Activated CD8-positive, alpha-beta memory T cell treated with anti-CD3 and anti-CD28 coated beads, Interleukin-2, amount 50 U/mL, for 48 hours (primary cell): ENCODE measurements at regions not wholly inside any gene's neighbourhood (a gene's known extent, or its start where the extent isn't known, plus 50 kb on each side); places are given as distances from the start of the nearest gene placed in this dataset.

Experiments
- DNase-seq: peaks from one replicate; pipeline ENCODE4 v3.0.0-alpha.2; 2020

DNA sequence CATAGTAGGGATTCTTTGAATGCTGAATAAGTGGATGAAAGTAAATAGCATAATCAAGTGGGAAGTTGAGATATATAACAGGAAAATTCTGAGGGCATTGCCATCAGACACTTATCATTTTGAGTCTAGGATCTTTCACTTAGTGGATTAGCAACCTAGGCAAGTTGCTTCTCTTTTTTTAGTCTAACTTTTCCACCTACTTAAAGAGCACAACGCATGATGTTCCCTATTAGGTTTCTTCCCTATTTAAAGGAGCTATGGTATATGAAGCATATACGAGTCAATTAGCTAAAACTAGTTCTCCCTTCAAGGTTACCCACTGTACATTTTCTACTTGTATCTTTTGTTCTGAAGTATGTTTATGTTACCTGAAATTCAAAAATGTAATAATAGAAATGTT lies 67.1 kb upstream of the HS3ST1 start:
- DNase-seq, result no peak

DNA sequence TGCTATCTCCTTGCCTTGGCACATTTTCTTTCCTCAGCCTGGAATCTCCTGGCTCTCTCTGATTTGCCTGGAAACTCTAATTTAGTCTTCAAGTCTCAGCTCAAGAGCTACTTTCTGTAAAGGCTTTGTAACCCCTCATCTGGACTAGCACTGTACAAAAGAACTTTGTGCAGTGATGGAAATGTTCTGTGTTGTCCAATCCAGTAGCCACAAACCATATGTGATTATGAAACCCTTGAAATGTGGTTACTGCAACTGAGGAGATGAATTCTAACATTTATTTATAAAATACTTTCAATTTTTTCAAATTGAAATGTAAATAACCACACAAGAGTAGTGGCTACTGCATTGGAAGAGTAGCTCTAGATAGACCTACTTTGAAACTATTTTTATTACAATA lies 66.6 kb upstream of the HS3ST1 start:
- no peak for DNase-seq

DNA sequence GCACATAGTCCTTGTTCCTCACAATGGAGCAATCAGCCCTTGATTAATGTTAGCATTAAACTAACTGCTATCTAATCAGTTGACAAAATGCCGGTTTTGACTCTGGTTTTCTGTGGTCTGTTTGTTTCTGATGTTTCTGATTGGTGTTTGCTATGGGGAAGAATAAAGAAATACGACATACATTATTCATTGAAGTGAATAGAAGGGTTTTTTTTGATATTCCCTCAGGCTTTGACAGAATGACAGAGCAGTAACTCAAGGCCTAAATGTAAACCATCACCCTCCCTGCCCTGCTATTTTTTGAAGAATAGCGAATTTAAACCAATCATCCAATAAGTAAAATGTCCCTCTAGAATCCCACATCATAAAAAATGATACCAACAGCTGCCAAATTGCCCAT lies 65.5 kb upstream of the HS3ST1 start:
- no peak for DNase-seq

DNA sequence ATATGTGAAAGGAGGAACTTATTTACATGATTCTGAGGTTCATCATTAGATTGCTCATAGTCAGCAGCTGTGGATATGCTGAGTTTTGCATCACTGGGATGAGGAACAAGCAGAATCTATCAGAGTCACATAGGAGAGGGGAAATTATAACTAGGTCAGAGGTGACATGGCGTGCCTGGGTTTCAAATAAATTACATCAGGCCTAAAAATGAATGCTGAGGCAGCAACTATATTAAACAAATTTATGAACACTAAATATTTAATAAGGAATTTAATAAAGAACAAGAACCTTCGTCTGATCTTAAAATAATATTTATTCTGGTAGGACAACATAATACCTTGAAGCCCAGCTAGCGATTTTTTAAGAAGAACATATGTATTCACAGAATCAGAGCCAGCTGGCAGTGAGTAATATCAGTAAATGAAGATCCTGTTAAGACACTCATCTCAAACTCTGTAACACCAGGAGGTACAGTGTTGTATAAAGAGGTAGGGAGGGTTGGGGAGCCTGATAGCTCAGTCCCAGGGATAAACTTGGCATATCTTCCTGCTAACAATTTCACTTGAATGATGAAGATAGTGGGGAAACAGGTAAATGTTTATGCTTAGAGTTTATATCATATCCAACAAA lies 60.9 kb upstream of the HS3ST1 start:
- no peak for DNase-seq

DNA sequence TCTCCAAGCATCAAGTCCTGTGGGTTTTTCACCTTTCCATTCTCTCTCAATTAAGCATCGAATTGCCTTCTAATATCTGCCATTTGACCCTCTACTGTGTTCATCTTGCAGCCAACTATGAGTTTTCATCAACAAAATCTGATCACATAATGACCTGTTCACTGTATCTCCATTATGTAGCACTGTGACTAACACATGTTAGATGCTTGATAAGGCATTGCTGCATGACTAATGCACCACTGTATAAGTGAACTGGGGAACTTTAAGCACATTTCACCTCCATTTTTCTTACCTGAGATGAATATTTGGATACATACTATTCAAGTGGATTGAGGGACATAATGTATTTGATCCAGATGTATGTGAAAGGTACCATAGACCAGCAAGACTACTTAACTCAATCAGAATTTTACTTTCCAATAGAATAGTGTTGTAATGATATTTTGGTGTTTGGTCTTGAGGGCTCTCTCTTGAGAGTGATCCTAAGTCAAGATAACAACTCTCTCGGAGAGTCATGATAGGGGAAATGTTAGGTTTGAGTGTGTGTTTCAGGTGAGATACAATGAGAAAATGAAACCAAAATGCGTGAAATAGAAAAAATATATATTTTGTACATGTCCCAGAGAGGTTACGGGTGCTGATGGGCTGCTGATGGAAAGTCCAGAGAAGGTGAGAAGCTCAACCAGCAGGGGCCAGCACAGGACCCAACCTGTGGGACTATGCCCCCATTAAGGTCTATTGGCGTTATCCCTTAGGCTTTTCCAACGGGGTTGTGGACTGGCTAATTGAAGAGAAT lies 60.2 kb upstream of the HS3ST1 start:
- no peak for DNase-seq

DNA sequence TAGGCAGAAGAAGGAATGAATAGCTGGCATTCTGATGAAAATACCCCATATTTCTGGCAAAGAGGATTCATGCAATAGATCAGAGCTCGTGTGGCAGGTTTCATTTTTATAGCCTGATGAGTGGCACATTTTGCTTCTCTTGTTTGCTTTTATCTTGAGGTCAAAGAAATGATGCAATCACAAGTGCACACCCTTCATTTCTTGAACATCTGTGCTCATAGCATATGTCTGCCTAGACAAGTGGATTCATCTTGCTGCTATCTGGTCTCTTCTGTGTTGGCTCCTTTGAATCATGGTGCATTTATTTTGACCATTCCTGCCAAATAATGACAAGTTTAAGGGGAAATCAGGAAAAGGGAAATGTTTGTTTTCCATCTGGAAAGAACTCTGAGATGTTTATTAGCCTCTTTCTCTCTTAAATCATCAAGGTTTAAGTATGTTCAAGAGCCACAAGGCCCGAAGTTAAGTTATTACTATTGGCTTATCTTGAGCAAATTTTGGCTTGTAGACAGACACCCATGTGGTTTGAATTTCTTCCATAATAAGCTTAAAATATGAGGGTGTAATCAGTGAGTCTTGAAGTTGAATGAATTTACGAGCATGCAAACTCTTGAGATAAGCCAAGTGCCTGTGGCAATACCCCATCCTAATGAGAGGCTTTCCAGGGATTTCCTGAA lies 59.3 kb upstream of the HS3ST1 start:
- DNase-seq, result no peak

DNA sequence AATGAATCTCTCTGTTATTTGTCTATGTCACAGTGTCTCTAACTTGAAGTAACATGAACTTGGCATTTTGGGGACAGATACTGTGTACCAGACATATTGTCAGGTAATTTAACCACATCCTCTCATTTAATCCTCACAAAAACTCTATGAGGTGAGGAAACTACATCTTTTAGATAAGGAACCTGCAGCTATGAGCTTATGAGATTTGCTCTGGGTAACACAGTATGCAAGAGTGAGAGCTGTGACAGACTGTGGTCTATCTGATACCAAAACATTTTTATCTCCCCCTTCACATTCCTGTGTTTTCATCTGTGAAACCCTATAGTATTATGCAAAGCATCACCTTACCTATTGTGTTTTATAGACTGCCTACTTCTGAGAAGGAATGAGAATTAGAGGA lies 58.4 kb upstream of the HS3ST1 start:
- DNase-seq, result no peak

DNA sequence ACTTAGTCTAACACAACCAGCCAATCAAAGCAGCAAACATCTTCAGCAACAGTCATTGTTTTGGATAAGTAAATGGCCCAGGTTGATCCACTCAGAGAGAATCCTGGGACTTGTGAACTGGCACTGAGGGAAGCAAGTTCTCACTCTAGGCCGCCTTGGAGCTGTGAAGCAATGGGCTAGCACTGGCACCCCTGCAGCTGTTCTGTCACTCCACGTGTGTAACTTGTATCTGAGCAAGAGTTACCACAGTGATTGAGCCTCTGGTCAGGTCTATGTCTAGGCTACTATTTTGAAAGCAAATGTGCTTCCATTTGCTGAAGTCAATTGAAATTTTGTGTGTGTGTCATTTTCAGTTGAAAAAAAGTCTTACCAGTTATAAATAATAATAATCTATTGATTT lies 57.2 kb upstream of the HS3ST1 start:
- no peak for DNase-seq

DNA sequence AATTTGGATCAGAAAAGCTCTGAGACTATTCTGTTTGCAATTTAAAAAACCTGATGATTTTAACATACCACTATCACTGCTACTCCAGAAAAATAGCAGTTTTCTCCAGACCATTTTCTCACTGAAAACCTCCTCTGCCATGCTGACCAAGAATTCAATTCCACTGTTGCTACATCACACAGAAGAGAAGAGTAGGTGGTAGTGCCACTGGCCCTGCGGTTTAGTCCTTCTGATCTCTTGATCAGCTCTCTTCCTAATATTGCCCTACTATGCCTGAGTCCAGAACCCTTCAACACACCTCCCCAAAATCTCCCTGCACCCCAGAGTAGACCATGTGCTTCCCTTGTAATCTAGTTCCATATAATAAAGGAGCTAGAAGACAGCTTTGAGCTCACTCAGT lies 55.8 kb upstream of the HS3ST1 start:
- DNase-seq, result no peak

DNA sequence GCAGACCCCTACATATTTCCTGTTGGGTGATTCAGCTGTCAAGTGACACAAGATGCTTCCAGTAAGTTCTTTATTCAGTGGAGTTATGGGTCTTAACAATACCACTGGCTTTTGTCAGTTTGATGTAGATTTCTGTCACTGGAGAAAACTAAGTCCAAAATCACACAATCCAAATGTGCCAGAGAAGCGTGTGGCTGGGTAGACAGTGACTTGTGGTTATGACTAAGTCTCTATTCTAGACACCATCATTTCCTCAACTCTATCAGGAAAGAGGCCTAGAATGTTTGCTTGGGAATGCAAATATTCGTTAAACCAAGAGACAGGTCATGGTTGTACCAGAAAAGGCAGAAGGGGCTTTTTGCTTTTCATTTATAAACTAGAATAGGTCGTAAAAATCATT lies 54.4 kb upstream of the HS3ST1 start:
- no peak for DNase-seq

DNA sequence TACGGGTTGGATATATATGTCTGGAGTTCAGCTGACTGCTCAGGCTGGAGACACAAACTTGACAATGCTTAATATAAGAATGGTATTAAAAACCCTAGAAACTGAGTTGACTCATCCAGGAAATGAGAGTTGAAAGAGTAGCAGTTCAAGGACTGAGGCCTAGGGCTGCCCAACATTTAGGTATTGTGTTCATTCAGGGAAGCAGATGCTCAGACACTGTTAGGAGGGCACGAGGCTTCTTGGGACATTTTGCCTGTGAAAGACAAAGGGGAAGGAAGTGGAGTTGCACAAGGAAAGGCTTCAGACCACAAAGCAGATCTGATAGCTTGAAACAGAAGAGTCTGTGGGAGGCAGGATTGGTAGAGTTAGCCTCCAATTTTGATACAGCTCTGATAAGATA lies 52.0 kb upstream of the HS3ST1 start:
- DNase-seq, result no peak
